HCT116 (cell line): ENCODE measurements at regions not wholly inside any gene's neighbourhood (a gene's known extent, or its start where the extent isn't known, plus 50 kb on each side); places are given as distances from the start of the nearest gene placed in this dataset.

ENCODE experiments used
- ATAC-seq: fragments of 200-7000 bp; cut with Tn5 transposase; 2 replicates; pipeline ENCODE4 v1.9.1; 2020; ENCODE audit warnings: mild to moderate bottlenecking, moderate library complexity
- BruUV-seq: library from RNA; stranded (reverse); fragments of 400-500 nt; replicated peaks from 2 replicates; lab custom pipeline; 2021; lab: Mats Ljungman, UMichigan
- CTCF ChIA-PET: fragments of 300-600 bp; sonication (Branson Sonifier 250); formaldehyde crosslinking; loops from one replicate; lab custom pipeline; 2021; ENCODE audit warnings: antibody characterized with exemption; lab: Charles Lee
- POLR2A ChIA-PET: fragments of 300-600, 350-600 bp; sonication (Branson Sonifier 250); formaldehyde crosslinking; loops from one replicate; lab custom pipeline; 2021; ENCODE audit warnings: antibody characterized with exemption; lab: Charles Lee
- RAD21 ChIA-PET, 2 experiments: fragments of 300-600 bp; sonication (Branson Sonifier 250); formaldehyde crosslinking; loops; one replicate each; lab custom pipeline; 2023; ENCODE audit warnings: low total read pairs in 2 of 2; ENCODE audit not compliant: uncharacterized antibody in 2 of 2, unreplicated experiment in 2 of 2, low non-redundant PET in 1 of 2; lab: Charles Lee
- DNase-seq: peaks from one replicate; pipeline ENCODE4 v3.0.0-alpha.2; 2010; ENCODE audit warnings: low read depth, low spot score
- H2AFZ ChIP-seq: fragments of 200-600 bp; shearing (Covaris generic), sonication (generic); 2 replicates; pipeline ENCODE4 v1.6.1; 2017; ENCODE audit warnings: low read depth, mixed run types, mixed read lengths, antibody characterized with exemption, low read length; ENCODE audit not compliant: poor library complexity, severe bottlenecking
- H3K27ac ChIP-seq: 2 replicates; pipeline ENCODE4 v1.5.1; 2012; ENCODE audit warnings: low read depth, low read length
- H3K27me3 ChIP-seq: fragments of 200-600 bp; sonication (generic); 2 replicates; pipeline ENCODE4 v1.6.1; 2016; ENCODE audit warnings: mixed run types, low read length, mixed read lengths; ENCODE audit not compliant: insufficient read depth
- H3K36me3 ChIP-seq, 2 experiments: fragments of 200-500 bp in 1 of 2; fragments of 200-600 bp in 1 of 2; sonication (Bioruptor generic) in 1 of 2; sonication (generic) in 1 of 2; 2 replicates each; pipeline versions ENCODE4 v1.5.1 to v1.6.1; 2014 to 2016; ENCODE audit warnings: low read length in 2 of 2, inconsistent platforms in 1 of 2, mixed read lengths in 1 of 2, mixed run types in 1 of 2; ENCODE audit not compliant: insufficient read depth in 2 of 2, control insufficient read depth in 1 of 2
- H3K4me1 ChIP-seq, 2 experiments: fragments of 200-600 bp in 1 of 2; sonication (generic) in 1 of 2; 2 replicates each; pipeline versions ENCODE4 v1.5.1 to v1.6.1; 2012 to 2017; ENCODE audit warnings: low read length in 2 of 2, inconsistent platforms in 1 of 2, mild to moderate bottlenecking in 1 of 2, mixed read lengths in 1 of 2, mixed run types in 1 of 2, moderate library complexity in 1 of 2; ENCODE audit not compliant: insufficient read depth in 2 of 2, control insufficient read depth in 1 of 2
- H3K4me2 ChIP-seq: fragments of 200-600 bp; sonication (generic); 2 replicates; pipeline ENCODE4 v1.6.1; 2017; ENCODE audit warnings: mixed run types, low read length, mixed read lengths
- H3K4me3 ChIP-seq, 2 experiments: fragments of 200-600 bp in 1 of 2; sonication (generic) in 1 of 2; replicated peaks in 1 of 2; 2 replicates each; pipeline ENCODE4 v1.5.1; 2011 to 2016; ENCODE audit warnings: low read length in 2 of 2, control low read depth in 1 of 2, low read depth in 1 of 2, mild to moderate bottlenecking in 1 of 2, mixed read lengths in 1 of 2, mixed run types in 1 of 2
- H3K79me2 ChIP-seq: fragments of 200-600 bp; sonication (generic); 2 replicates; pipeline ENCODE4 v1.6.1; 2017; ENCODE audit warnings: mild to moderate bottlenecking, mixed run types, low read length, moderate library complexity, mixed read lengths; ENCODE audit not compliant: insufficient read depth
- H3K9ac ChIP-seq: fragments of 200-600 bp; sonication (generic); 2 replicates; pipeline ENCODE4 v1.6.1; 2016; ENCODE audit warnings: low read length, mixed read lengths
- H3K9me2 ChIP-seq: fragments of 200-600 bp; sonication (generic), shearing (Covaris generic); 2 replicates; pipeline ENCODE4 v1.6.1; 2017; ENCODE audit warnings: mixed run types, mild to moderate bottlenecking, moderate library complexity; ENCODE audit not compliant: insufficient read depth
- H3K9me3 ChIP-seq, 2 experiments: fragments of 200-500 bp in 1 of 2; fragments of 200-600 bp in 1 of 2; sonication (Bioruptor generic) in 1 of 2; sonication (generic) in 1 of 2; 2 replicates each; pipeline ENCODE4 v1.6.1; 2014 to 2017; ENCODE audit warnings: low read length in 2 of 2, mixed read lengths in 2 of 2, inconsistent platforms in 1 of 2, low read depth in 1 of 2, mild to moderate bottlenecking in 1 of 2, mixed run types in 1 of 2, moderate library complexity in 1 of 2; ENCODE audit not compliant: control insufficient read depth in 1 of 2, insufficient read depth in 1 of 2
- H4K20me1 ChIP-seq: fragments of 200-600 bp; sonication (generic), shearing (Covaris generic); 2 replicates; pipeline ENCODE4 v1.6.1; 2017; ENCODE audit warnings: mixed run types, mild to moderate bottlenecking, moderate library complexity; ENCODE audit not compliant: insufficient read depth
- ELF1 ChIP-seq: IDR thresholded peaks from 2 replicates; pipeline ENCODE4 v1.6.1; 2012; ENCODE audit warnings: low read depth, borderline replicate concordance
- POLR2A ChIP-seq: IDR thresholded peaks from 2 replicates; pipeline ENCODE4 v1.7.0; 2011; ENCODE audit warnings: borderline replicate concordance; ENCODE audit not compliant: insufficient read depth, insufficient read length; ENCODE audit errors: extremely low read depth
- RAD21 ChIP-seq: IDR thresholded peaks from 2 replicates; pipeline ENCODE4 v1.6.1; 2012; ENCODE audit warnings: low read depth, mild to moderate bottlenecking
- SP1 ChIP-seq: IDR thresholded peaks from 2 replicates; pipeline ENCODE4 v1.6.1; 2012; ENCODE audit warnings: low read depth
- SRF ChIP-seq: IDR thresholded peaks from 2 replicates; pipeline ENCODE4 v1.6.1; 2012; ENCODE audit warnings: low read depth
- TCF7L2 ChIP-seq: IDR thresholded peaks from 2 replicates; pipeline ENCODE4 v1.7.0; 2011; ENCODE audit warnings: borderline replicate concordance, inconsistent platforms; ENCODE audit not compliant: insufficient read depth, insufficient read length; ENCODE audit errors: extremely low read depth
- YY1 ChIP-seq: IDR thresholded peaks from 2 replicates; pipeline ENCODE4 v1.6.1; 2011; ENCODE audit warnings: low read length, low read depth, moderate library complexity, mild to moderate bottlenecking; ENCODE audit not compliant: insufficient replicate concordance; ENCODE audit errors: extremely low read depth
- ZBTB33 ChIP-seq: IDR thresholded peaks from 2 replicates; pipeline ENCODE4 v1.6.1; 2011; ENCODE audit warnings: mild to moderate bottlenecking, low read length, moderate library complexity; ENCODE audit not compliant: insufficient replicate concordance; ENCODE audit errors: extremely low read depth
- intact Hi-C: fragments of 100-400 bp; cut with micrococcal nuclease; formaldehyde crosslinking; loops from 2 replicates; pipeline ENCODE4 v1.10.0; 2022
- TF ChIP-seq, protein P1 (sequence below): IDR thresholded peaks from 2 replicates; pipeline ENCODE4 v1.6.1; 2012; ENCODE audit warnings: low read depth

- Histone ChIP-seq H3K36me3 (no peaks in the 10 kb centered on the region), H3K4me3 (no peak overlapping the region), H3K79me2 (no peaks in the 10 kb centered on the region), H3K4me2 (peak overlapping the region; percentile 36), H3K9me2 (no peaks in the 10 kb centered on the region), H2AFZ (peak overlapping the region; percentile 90), H4K20me1 (no peaks in the 10 kb centered on the region), H3K9ac (no peak overlapping the region), H3K4me1 (peaks cover 12 to 17% of the 10 kb centered on the region in 2 experiments; a peak in 3 of 4 replicates), H3K9me3 (peaks cover 4 to 13% of the 10 kb centered on the region in 2 experiments; a peak in 1 of 4 replicates), H3K27ac (peak overlapping the region; percentile 1; the same call in 1 of the 2 replicates), H3K27me3 (no peaks in the 10 kb centered on the region)
- intact Hi-C loops, result no loop called here
- no TSS peak for BruUV-seq
- RAD21 ChIA-PET, result no interaction called here
- DNase-seq (no peak), ATAC-seq (peak; percentile 27; the same call in 1 of the 2 replicates)
- TF ChIP-seq POLR2A (no peak), SRF (peak; percentile 4; the same call in 1 of the 2 replicates), SP1 (peak; percentile 42; the same call in 1 of the 2 replicates)
- CTCF ChIA-PET, result interaction anchor here (1.2 kb wide), 1 partner anchor 12 kb away, joined by 3 read pairs; no protein-coding TSS in a partner anchor
- POLR2A ChIA-PET, result interaction anchor here (0.6 kb wide), 1 partner anchor 64 kb away, joined by 3 read pairs; no protein-coding TSS in a partner anchor
These were observed 132.7 kb upstream of the XPO1 start for GRCh38 chr2:61670591-61671501.

DNA sequence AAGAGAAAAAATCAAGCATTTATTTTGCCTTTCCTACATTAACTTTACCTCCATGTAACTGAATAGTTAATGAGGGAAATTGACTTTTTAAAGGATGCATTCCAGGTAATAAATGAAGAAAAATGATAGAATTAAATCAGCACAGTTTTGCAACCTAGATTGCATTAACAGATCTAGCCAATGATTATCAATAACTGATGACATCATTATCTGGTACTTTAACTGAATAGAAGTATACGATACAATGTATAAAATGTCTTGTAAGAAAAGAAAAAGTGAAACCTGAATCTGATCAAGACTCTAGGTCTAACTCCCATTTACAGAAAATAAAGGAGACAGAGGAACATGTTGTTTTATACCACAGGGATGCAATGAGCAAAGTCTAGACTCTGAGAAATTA is 126.0 kb upstream of the XPO1 start:
- Histone ChIP-seq H3K27ac (no peak overlapping the region), H3K9me2 (no peaks in the 10 kb centered on the region), H4K20me1 (no peaks in the 10 kb centered on the region), H3K4me1 (peaks cover 4 to 7% of the 10 kb centered on the region in 2 experiments; a peak in 3 of 4 replicates), H3K9me3 (no peaks in the 10 kb centered on the region), H3K36me3 (no peaks in the 10 kb centered on the region), H3K4me3 (no peak overlapping the region), H3K9ac (no peak overlapping the region), H3K79me2 (no peaks in the 10 kb centered on the region), H2AFZ (no peak overlapping the region), H3K4me2 (no peak overlapping the region), H3K27me3 (no peaks in the 10 kb centered on the region)
- ChIA-PET POLR2A (no interaction called here), CTCF (no interaction called here), RAD21 (no interaction called here)
- BruUV-seq, result no TSS peak
- intact Hi-C loops, result no loop called here
- ATAC-seq (no peak), DNase-seq (no peak)
- TF ChIP-seq RAD21 (no peak), ELF1 (no peak), ZBTB33 (no peak), YY1 (no peak), TCF7L2 (no peak)
- TF ChIP-seq, protein P1, sequence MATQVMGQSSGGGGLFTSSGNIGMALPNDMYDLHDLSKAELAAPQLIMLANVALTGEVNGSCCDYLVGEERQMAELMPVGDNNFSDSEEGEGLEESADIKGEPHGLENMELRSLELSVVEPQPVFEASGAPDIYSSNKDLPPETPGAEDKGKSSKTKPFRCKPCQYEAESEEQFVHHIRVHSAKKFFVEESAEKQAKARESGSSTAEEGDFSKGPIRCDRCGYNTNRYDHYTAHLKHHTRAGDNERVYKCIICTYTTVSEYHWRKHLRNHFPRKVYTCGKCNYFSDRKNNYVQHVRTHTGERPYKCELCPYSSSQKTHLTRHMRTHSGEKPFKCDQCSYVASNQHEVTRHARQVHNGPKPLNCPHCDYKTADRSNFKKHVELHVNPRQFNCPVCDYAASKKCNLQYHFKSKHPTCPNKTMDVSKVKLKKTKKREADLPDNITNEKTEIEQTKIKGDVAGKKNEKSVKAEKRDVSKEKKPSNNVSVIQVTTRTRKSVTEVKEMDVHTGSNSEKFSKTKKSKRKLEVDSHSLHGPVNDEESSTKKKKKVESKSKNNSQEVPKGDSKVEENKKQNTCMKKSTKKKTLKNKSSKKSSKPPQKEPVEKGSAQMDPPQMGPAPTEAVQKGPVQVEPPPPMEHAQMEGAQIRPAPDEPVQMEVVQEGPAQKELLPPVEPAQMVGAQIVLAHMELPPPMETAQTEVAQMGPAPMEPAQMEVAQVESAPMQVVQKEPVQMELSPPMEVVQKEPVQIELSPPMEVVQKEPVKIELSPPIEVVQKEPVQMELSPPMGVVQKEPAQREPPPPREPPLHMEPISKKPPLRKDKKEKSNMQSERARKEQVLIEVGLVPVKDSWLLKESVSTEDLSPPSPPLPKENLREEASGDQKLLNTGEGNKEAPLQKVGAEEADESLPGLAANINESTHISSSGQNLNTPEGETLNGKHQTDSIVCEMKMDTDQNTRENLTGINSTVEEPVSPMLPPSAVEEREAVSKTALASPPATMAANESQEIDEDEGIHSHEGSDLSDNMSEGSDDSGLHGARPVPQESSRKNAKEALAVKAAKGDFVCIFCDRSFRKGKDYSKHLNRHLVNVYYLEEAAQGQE, result no peak
